GM12878 (cell line): ENCODE measurements at regions not wholly inside any gene's neighbourhood (a gene's known extent, or its start where the extent isn't known, plus 50 kb on each side); places are given as distances from the start of the nearest gene placed in this dataset.

Experiments used
- ATAC-seq: fragments of 200-7000 bp; cut with Tn5 transposase; 3 replicates; pipeline ENCODE4 v1.9.1; 2020; ENCODE audit warnings: mild to moderate bottlenecking, moderate library complexity
- BruUV-seq: library from RNA; stranded (reverse); fragments of 400-500 nt; replicated peaks from 2 replicates; lab custom pipeline; 2021; lab: Mats Ljungman, UMichigan
- CTCF ChIA-PET: fragments of 300-600 bp; sonication (Branson Sonifier 250); formaldehyde crosslinking; extraction: SDS; loops from one replicate; lab custom pipeline; 2021; ENCODE audit warnings: inconsistent platforms; lab: Yijun Ruan, JAX
- POLR2A ChIA-PET: fragments of 350-600 bp; formaldehyde crosslinking; extraction: SDS; loops from one replicate; lab custom pipeline; 2021; ENCODE audit warnings: inconsistent platforms; lab: Charles Lee
- RAD21 ChIA-PET: fragments of 300-600 bp; sonication (Branson Sonifier 250); formaldehyde crosslinking; loops from one replicate; lab custom pipeline; 2023; ENCODE audit warnings: antibody characterized with exemption; ENCODE audit not compliant: unreplicated experiment; lab: Charles Lee
- SMC1A ChIA-PET: fragments of 300-600 bp; sonication (Branson Sonifier 250); formaldehyde crosslinking; loops from one replicate; lab custom pipeline; 2023; ENCODE audit not compliant: unreplicated experiment, uncharacterized antibody; lab: Charles Lee
- DNase-seq: peaks from one replicate; pipeline ENCODE4 v3.0.0-alpha.2; 2011; ENCODE audit warnings: low read depth, low spot score
- FAIRE-seq: peaks from 3 replicates; lab custom pipeline; 2011; peaks lifted over from hg19 to GRCh38; lab: Jason Lieb, UNC
- H2AFZ ChIP-seq: 2 replicates; pipeline ENCODE4 v1.6.0; 2011; ENCODE audit warnings: low read depth, low read length, control low read depth; ENCODE audit not compliant: control insufficient read depth
- H3K27ac ChIP-seq: 2 replicates; pipeline ENCODE4 v1.5.1; 2011; ENCODE audit warnings: control low read depth; ENCODE audit not compliant: control insufficient read depth, insufficient read depth
- H3K27me3 ChIP-seq, 2 experiments: replicated peaks in 1 of 2; 2 replicates each; pipeline versions ENCODE4 v1.6.0 to v1.6.1; 2011; ENCODE audit warnings: low read length in 1 of 2; ENCODE audit not compliant: control insufficient read depth in 2 of 2, insufficient read depth in 2 of 2
- H3K36me3 ChIP-seq, 2 experiments: 2 replicates each; pipeline ENCODE4 v1.5.1; 2011; ENCODE audit warnings: low read length in 1 of 2; ENCODE audit not compliant: control insufficient read depth in 2 of 2, insufficient read depth in 2 of 2
- H3K4me1 ChIP-seq: 2 replicates; pipeline ENCODE4 v1.6.1; 2011; ENCODE audit warnings: mild to moderate bottlenecking, low read length, moderate library complexity, mixed read lengths; ENCODE audit not compliant: control insufficient read depth, insufficient read depth
- H3K4me2 ChIP-seq: 2 replicates; pipeline ENCODE4 v1.6.0; 2011; ENCODE audit warnings: control low read depth; ENCODE audit not compliant: control insufficient read depth, insufficient read depth
- H3K4me3 ChIP-seq: fragments of 200-600 bp; sonication (generic); 2 replicates; pipeline ENCODE4 v1.5.1; 2016
- H3K79me2 ChIP-seq: 2 replicates; pipeline ENCODE4 v1.6.0; 2011; ENCODE audit warnings: low read length; ENCODE audit not compliant: control insufficient read depth, insufficient read depth
- H3K9ac ChIP-seq: 2 replicates; pipeline ENCODE4 v1.8.0; 2011; ENCODE audit warnings: low read length, control low read depth, mixed read lengths; ENCODE audit not compliant: control insufficient read depth, insufficient read depth
- H3K9me3 ChIP-seq: replicated peaks from 3 replicates; pipeline ENCODE4 v1.5.1; 2011; ENCODE audit warnings: mild to moderate bottlenecking, low read length; ENCODE audit not compliant: control insufficient read depth, insufficient read depth
- H4K20me1 ChIP-seq: 2 replicates; pipeline ENCODE4 v1.6.0; 2011; ENCODE audit not compliant: control insufficient read depth, insufficient read depth
- ASH2L ChIP-seq: fragments of 300-600, 200-600 bp; sonication (generic); IDR thresholded peaks from 2 replicates; pipeline ENCODE4 v1.6.1; 2017; ENCODE audit warnings: low read depth, mild to moderate bottlenecking, borderline replicate concordance
- CBX3 ChIP-seq: fragments of 200-600 bp; sonication (generic); IDR thresholded peaks from 2 replicates; pipeline ENCODE4 v1.6.1; 2016; ENCODE audit warnings: low read depth, borderline replicate concordance
- ESRRA ChIP-seq: IDR thresholded peaks from 2 replicates; pipeline ENCODE4 v1.6.1; 2012; ENCODE audit warnings: mild to moderate bottlenecking, low read length, improper control_type of control experiment
- ETV6 ChIP-seq, 2 experiments: fragments of 450-650 bp in 1 of 2; IDR thresholded peaks in 1 of 2; conservative IDR thresholded peaks in 1 of 2; 2 replicates each; pipeline ENCODE4 v1.6.1; 2014; ENCODE audit warnings: antibody characterized with exemption in 1 of 2, borderline replicate concordance in 1 of 2, low read depth in 1 of 2, mild to moderate bottlenecking in 1 of 2, moderate library complexity in 1 of 2
- IKZF1 ChIP-seq: fragments of 450-650 bp; conservative IDR thresholded peaks from 2 replicates; pipeline ENCODE4 v1.6.1; 2017; ENCODE audit warnings: antibody characterized with exemption, mild to moderate bottlenecking
- KLF5 ChIP-seq: fragments of 450-650 bp; IDR thresholded peaks from 2 replicates; pipeline ENCODE4 v1.6.1; 2014; ENCODE audit warnings: mild to moderate bottlenecking; ENCODE audit not compliant: partially characterized antibody
- NFYB ChIP-seq: IDR thresholded peaks from 2 replicates; pipeline ENCODE4 v1.6.1; 2011; ENCODE audit warnings: low read depth, mild to moderate bottlenecking, low read length, improper control_type of control experiment, moderate library complexity; ENCODE audit not compliant: insufficient read depth
- TAF1 ChIP-seq: IDR thresholded peaks from 2 replicates; pipeline ENCODE4 v1.6.1; 2011; ENCODE audit warnings: mild to moderate bottlenecking, low read depth, low read length, borderline replicate concordance
- WGBS: methylation state at CpG from one replicate; pipeline ENCODE4 v1.1.6; 2016; ENCODE audit warnings: low lambda C conversion rate; ENCODE audit not compliant: insufficient replicate concordance, insufficient coverage; ENCODE audit errors: missing lambda C conversion rate; 5-methylcytosine and 5-hydroxymethylcytosine counted together
- in situ Hi-C: fragments of 300-500 bp; cut with MboI; formaldehyde crosslinking; loops from 9 replicates; pipeline ENCODE4 v1.14.3; 2018; ENCODE audit warnings: mixed read lengths
- intact Hi-C: fragments of 100-400 bp; cut with micrococcal nuclease; formaldehyde crosslinking; loops from one replicate; pipeline ENCODE4 v1.14.2; 2022; ENCODE audit not compliant: unreplicated experiment
- TF ChIP-seq, protein P1 (sequence below): fragments of 450-650 bp; IDR thresholded peaks from 2 replicates; pipeline ENCODE4 v1.6.1; 2016; ENCODE audit warnings: mild to moderate bottlenecking
- TF ChIP-seq, protein P2 (sequence below): IDR thresholded peaks from 2 replicates; pipeline ENCODE4 v1.6.1; 2011; ENCODE audit warnings: low read depth, mild to moderate bottlenecking, low read length, moderate library complexity, borderline replicate concordance; ENCODE audit errors: extremely low read depth

DNA sequence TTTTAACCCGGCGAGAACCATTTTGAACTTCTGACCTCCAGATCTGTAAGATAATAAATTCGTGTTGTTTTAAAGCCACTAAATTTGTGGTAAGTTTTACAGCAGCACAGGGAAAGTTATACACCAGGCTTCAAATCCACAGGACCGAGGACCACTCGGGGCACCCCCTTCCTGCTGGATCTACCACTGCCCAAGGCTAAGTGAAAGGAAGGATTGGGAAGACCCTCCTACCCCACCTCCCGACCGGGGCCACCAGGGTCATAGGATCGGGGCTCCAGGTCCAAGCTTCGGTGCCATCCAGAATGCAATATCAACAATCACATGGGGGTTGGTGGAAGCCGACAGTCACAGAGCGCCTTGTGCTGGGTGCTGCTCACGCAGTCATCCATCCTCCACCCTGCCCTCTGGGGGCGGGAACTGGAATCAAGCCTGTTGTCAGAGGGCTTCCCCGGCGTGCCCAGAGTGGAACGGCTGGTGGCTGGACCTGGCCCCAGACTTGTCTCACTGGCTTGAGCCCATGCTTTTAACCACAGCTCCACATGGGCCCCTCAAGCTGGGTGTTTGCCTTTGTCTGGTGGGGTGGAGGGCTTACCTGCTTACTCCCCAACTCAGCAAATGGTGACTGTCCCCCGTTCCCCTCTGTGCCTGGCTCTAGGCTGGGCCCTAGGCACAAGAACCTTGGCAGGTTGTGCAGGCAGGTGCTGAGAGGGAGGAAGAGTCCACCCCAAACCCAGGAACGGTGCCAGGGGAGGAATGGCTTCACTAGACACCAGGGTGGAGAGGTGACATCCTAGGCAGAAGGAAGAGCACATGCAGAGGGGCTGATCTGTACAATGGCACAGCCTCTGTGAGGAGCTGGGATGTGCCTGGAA lies 180.3 kb upstream of the RTL1 start:
- in situ Hi-C loops (no loop called here), intact Hi-C loops (no loop called here)
- 33% methylated on average over 18 of the region's 18 CpGs for WGBS

More for the DNA sequence above, 180.3 kb upstream of the RTL1 start:
- H3K27me3 ChIP-seq: no peaks in the 10 kb centered on the region
- ATAC-seq (no peak), DNase-seq (no peak), FAIRE-seq (no peak)
- ChIA-PET SMC1A (no interaction called here), RAD21 (no interaction called here), CTCF (no interaction called here), POLR2A (no interaction called here)
- BruUV-seq: no TSS peak
- no peak overlapping the region for H3K4me3 ChIP-seq
- H4K20me1 ChIP-seq: no peaks in the 10 kb centered on the region
- TF ChIP-seq ETV6 (conservative IDR thresholded peaks at IDR 0.05 in 1 of 2, IDR thresholded peaks at IDR 0.05 in 1 of 2; ENCODE audit: borderline replicate concordance in 1 of 2, low read depth in 1 of 2) (no peak), NFYB (no peak), IKZF1 (no peak), ASH2L (no peak), ESRRA (no peak), KLF5 (no peak), CBX3 (no peak), TAF1 (no peak)
- TF ChIP-seq, protein P1, sequence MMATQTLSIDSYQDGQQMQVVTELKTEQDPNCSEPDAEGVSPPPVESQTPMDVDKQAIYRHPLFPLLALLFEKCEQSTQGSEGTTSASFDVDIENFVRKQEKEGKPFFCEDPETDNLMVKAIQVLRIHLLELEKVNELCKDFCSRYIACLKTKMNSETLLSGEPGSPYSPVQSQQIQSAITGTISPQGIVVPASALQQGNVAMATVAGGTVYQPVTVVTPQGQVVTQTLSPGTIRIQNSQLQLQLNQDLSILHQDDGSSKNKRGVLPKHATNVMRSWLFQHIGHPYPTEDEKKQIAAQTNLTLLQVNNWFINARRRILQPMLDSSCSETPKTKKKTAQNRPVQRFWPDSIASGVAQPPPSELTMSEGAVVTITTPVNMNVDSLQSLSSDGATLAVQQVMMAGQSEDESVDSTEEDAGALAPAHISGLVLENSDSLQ: no peak
- TF ChIP-seq, protein P2, sequence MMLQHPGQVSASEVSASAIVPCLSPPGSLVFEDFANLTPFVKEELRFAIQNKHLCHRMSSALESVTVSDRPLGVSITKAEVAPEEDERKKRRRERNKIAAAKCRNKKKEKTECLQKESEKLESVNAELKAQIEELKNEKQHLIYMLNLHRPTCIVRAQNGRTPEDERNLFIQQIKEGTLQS: no peak
- no peaks in the 10 kb centered on the region for H3K9me3 ChIP-seq
- no peak overlapping the region for H2AFZ ChIP-seq
- H3K79me2 ChIP-seq: no peaks in the 10 kb centered on the region
- H3K9ac ChIP-seq: no peak overlapping the region
- no peak overlapping the region for H3K4me2 ChIP-seq
- no peak overlapping the region for H3K27ac ChIP-seq
- no peaks in the 10 kb centered on the region for H3K36me3 ChIP-seq
- no peaks in the 10 kb centered on the region for H3K4me1 ChIP-seq
